ENCODE measurements at regions not wholly inside any gene's neighbourhood (a gene's known extent, or its start where the extent isn't known, plus 50 kb on each side); places are given as distances from the start of the nearest gene placed in this dataset.

DNA sequence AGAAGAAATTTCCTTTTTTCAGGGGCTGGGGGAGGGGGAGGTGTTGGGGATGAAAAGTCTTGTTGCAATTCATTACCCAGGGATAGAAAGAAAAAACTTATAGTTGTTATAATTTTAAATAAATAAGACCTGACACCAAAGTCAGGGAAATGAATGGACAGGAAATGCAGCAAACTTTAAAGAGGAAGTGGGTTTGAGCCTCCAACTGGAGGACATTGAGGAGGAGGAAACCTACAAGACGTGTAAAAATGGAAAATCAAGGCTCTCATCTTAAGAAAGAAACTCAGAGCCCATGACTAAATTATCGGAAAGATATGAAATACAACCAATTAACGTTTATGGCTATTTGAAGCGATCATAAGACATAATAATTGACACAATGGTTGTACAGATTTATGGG lies 54.4 kb downstream of the NIBAN1 start:
- no peak for TF ChIP-seq POLR2A (IDR thresholded peaks at IDR 0.05)
- TF ChIP-seq, protein P1, sequence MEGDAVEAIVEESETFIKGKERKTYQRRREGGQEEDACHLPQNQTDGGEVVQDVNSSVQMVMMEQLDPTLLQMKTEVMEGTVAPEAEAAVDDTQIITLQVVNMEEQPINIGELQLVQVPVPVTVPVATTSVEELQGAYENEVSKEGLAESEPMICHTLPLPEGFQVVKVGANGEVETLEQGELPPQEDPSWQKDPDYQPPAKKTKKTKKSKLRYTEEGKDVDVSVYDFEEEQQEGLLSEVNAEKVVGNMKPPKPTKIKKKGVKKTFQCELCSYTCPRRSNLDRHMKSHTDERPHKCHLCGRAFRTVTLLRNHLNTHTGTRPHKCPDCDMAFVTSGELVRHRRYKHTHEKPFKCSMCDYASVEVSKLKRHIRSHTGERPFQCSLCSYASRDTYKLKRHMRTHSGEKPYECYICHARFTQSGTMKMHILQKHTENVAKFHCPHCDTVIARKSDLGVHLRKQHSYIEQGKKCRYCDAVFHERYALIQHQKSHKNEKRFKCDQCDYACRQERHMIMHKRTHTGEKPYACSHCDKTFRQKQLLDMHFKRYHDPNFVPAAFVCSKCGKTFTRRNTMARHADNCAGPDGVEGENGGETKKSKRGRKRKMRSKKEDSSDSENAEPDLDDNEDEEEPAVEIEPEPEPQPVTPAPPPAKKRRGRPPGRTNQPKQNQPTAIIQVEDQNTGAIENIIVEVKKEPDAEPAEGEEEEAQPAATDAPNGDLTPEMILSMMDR (IDR thresholded peaks at IDR 0.05) = no peak
- no peaks in the 10 kb centered on the region for H3K27me3 ChIP-seq
- WGBS (ENCODE audit: insufficient coverage, low coverage, low lambda C conversion rate, missing lambda C conversion rate) = 46% methylated on average over 4 of the region's 4 CpGs
- no peak overlapping the region for H3K27ac ChIP-seq
- no peaks in the 10 kb centered on the region for H3K36me3 ChIP-seq
- ATAC-seq (no peak), DNase-seq (no peak)
- peaks cover 0 to 2% (median 0%) of the 10 kb centered on the region in 4 donors for H3K9me3 ChIP-seq
- H3K4me3 ChIP-seq = no peak overlapping the region
- H3K4me1 ChIP-seq = no peaks in the 10 kb centered on the region
- intact Hi-C loops (cut with DNase I) = no loop called here

DNA sequence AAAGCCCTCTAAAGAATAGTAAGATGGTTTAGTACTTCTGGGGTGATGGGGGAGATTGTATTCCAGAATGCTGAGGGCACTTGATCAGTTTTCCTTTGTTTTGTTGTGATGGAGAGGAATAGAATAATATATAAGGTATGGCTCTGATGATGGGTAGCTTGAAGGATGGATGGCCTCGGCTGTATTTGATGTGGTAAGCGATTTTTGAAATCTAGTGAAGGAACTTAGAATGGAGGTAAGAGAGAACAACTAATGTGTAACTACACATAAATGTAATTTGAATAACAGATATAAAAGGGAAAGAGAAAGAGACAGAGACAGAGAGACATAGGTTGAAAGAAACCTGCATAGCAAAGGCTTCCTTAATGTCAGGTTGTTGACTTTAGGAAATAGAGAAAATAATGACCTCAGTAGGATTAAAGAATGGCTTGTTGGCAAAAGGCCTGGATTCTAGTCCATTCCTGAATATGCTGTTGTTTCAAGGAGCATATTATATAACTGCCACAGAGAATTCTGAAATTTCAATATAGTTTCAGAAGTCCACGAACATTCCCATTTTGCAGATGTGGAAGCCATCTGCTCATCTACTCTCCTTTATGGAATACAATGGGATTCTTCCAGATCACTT lies 58.7 kb downstream of the NIBAN1 start:
- H3K4me1 ChIP-seq = no peaks in the 10 kb centered on the region
- H3K36me3 ChIP-seq = no peaks in the 10 kb centered on the region
- 79% methylated on average over 3 of the region's 3 CpGs for WGBS (ENCODE audit: insufficient coverage, low coverage, low lambda C conversion rate, missing lambda C conversion rate)
- no peak for TF ChIP-seq POLR2A (IDR thresholded peaks at IDR 0.05)
- TF ChIP-seq, protein P1 (IDR thresholded peaks at IDR 0.05) = no peak
- H3K4me3 ChIP-seq = no peak overlapping the region
- H3K9me3 ChIP-seq = no peaks in the 10 kb centered on the region
- DNase-seq (no peak), ATAC-seq (no peak)
- intact Hi-C loops (cut with DNase I) = no loop called here
- H3K27me3 ChIP-seq = no peaks in the 10 kb centered on the region
- no peak overlapping the region for H3K27ac ChIP-seq

DNA sequence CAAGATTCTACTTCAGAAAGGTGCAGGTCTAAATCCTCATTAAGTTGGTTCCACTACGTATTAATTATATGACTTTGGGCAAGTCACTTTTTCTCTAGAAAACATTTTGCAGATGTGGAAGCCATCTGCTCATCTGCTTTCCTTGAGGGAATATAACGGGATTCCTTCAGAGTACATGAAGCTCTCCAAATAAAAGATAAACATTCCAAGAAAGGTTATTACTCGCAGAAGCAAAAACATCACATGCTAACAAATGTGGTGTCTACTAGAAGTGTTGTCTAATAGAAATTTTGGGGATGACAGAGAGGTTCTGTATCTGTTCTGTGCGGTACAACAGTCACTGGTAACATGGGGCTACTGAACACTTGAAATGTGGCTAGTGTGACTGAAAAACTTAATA lies 60.2 kb downstream of the NIBAN1 start:
- Histone ChIP-seq H3K36me3 (no peaks in the 10 kb centered on the region), H3K9me3 (no peaks in the 10 kb centered on the region), H3K27ac (no peak overlapping the region), H3K27me3 (no peaks in the 10 kb centered on the region), H3K4me3 (no peak overlapping the region), H3K4me1 (no peaks in the 10 kb centered on the region)
- DNase-seq = no peak
- no peak for ATAC-seq
- WGBS (ENCODE audit: insufficient coverage, low coverage, low lambda C conversion rate, missing lambda C conversion rate) = 68% methylated on average over 4 of the region's 4 CpGs
- TF ChIP-seq, protein P1 (IDR thresholded peaks at IDR 0.05) = no peak
- no peak for TF ChIP-seq POLR2A (IDR thresholded peaks at IDR 0.05)
- intact Hi-C loops (cut with DNase I) = no loop called here

DNA sequence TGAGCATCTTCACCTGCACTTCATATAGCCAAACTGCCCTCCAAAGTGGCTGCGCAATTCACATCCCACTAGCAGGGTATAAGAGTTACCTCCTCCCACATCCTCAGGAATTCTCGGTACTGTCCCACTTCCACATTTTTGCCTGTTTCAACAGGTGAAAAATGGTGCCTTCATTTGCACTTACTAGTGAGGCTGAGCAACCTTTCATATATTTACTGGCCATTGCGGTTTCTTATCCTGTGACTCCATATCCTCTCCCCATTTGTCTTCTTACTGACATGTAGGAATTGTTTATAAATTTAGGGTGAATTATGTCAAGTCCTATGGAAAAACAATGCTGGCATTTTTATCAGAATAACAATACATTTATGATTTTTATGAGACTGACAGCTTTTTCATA lies 61.9 kb downstream of the NIBAN1 start:
- ATAC-seq = no peak
- Histone ChIP-seq H3K27ac (no peak overlapping the region), H3K4me3 (no peak overlapping the region), H3K9me3 (no peaks in the 10 kb centered on the region), H3K27me3 (no peaks in the 10 kb centered on the region), H3K4me1 (no peaks in the 10 kb centered on the region), H3K36me3 (no peaks in the 10 kb centered on the region)
- no peak for TF ChIP-seq POLR2A (IDR thresholded peaks at IDR 0.05)
- TF ChIP-seq, protein P1 (IDR thresholded peaks at IDR 0.05) = no peak
- intact Hi-C loops (cut with DNase I) = no loop called here
- 59% methylated on average over 3 of the region's 3 CpGs for WGBS (ENCODE audit: insufficient coverage, low coverage, low lambda C conversion rate, missing lambda C conversion rate)
- DNase-seq = no peak

DNA sequence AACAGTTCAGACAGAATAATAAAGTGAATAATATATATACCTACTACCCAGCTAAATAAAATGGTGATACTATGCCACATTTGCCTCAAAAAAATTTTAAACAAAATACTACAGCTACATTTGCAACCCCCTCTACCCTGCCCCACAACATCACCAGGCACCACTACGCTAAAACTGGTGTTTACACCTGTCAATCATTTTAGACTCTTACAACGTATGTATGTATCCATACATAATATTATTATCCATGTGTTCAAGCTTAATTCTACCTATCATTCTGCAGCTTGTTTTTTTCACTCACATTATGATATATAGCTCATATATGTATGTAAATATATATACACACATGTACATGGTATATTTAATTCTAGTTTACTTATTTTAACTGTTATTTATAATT lies 62.5 kb downstream of the NIBAN1 start:
- DNase-seq (no peak), ATAC-seq (no peak)
- Histone ChIP-seq H3K4me1 (no peaks in the 10 kb centered on the region), H3K36me3 (no peaks in the 10 kb centered on the region), H3K27ac (no peak overlapping the region), H3K4me3 (no peak overlapping the region), H3K9me3 (no peaks in the 10 kb centered on the region), H3K27me3 (no peaks in the 10 kb centered on the region)
- TF ChIP-seq POLR2A (IDR thresholded peaks at IDR 0.05) = no peak
- TF ChIP-seq, protein P1 (IDR thresholded peaks at IDR 0.05) = no peak
- intact Hi-C loops (cut with DNase I) = no loop called here
- WGBS (ENCODE audit: insufficient coverage, low coverage, low lambda C conversion rate, missing lambda C conversion rate) = 70% methylated on average over 2 of the region's 2 CpGs
